HG03432 (cell line): ENCODE measurements at regions not wholly inside any gene's neighbourhood (a gene's known extent, or its start where the extent isn't known, plus 50 kb on each side); places are given as distances from the start of the nearest gene placed in this dataset.

Source experiments
- ATAC-seq: cut with Tn5 transposase; IDR thresholded peaks from one replicate; pipeline ENCODE4 v1.9.1; 2021; ENCODE audit warnings: mild to moderate bottlenecking, moderate library complexity; ENCODE audit not compliant: unreplicated experiment

GRCh38 chr20:52744441-52744840, 227.7 kb upstream of the TSHZ2 start:
- ATAC-seq: no peak

- ATAC-seq: no peak
These were observed 234.1 kb upstream of the TSHZ2 start for GRCh38 chr20:52738081-52738480.

GRCh38 chr20:52736507-52736906, 235.7 kb upstream of the TSHZ2 start:
- ATAC-seq: no peak

GRCh38 chr20:52731093-52731492, 241.1 kb upstream of the TSHZ2 start:
- ATAC-seq: no peak

GRCh38 chr20:52727740-52728456, 244.3 kb upstream of the TSHZ2 start:
- ATAC-seq: no peak

GRCh38 chr20:52724541-52724940, 247.6 kb upstream of the TSHZ2 start:
- ATAC-seq: no peak

- ATAC-seq: no peak
These were observed 249.1 kb upstream of the TSHZ2 start for GRCh38 chr20:52722926-52723688.

- no peak for ATAC-seq
These were observed 264.0 kb upstream of the TSHZ2 start for GRCh38 chr20:52708137-52708536.

GRCh38 chr20:52704553-52704952, 267.6 kb upstream of the TSHZ2 start:
- no peak for ATAC-seq

- no peak for ATAC-seq
These were observed 283.8 kb upstream of the TSHZ2 start for GRCh38 chr20:52688345-52688744.

GRCh38 chr20:52684905-52685304, 287.3 kb upstream of the TSHZ2 start:
- no peak for ATAC-seq

GRCh38 chr20:52684176-52684575, 288.0 kb upstream of the TSHZ2 start:
- no peak for ATAC-seq

- no peak for ATAC-seq
These were observed 288.4 kb upstream of the TSHZ2 start for GRCh38 chr20:52683761-52684160.

- no peak for ATAC-seq
These were observed 289.9 kb upstream of the TSHZ2 start for GRCh38 chr20:52682237-52682636.

- no peak for ATAC-seq
These were observed 290.9 kb upstream of the TSHZ2 start for GRCh38 chr20:52681288-52681687.

- no peak for ATAC-seq
These were observed 294.9 kb upstream of the TSHZ2 start for GRCh38 chr20:52677216-52677615.

GRCh38 chr20:52676283-52676995, 295.7 kb upstream of the TSHZ2 start:
- no peak for ATAC-seq

GRCh38 chr20:52675375-52675774, 296.8 kb upstream of the TSHZ2 start:
- no peak for ATAC-seq

- ATAC-seq: no peak
These were observed 303.5 kb upstream of the TSHZ2 start for GRCh38 chr20:52668626-52669025.

GRCh38 chr20:52667358-52667757, 304.8 kb upstream of the TSHZ2 start:
- ATAC-seq: no peak

GRCh38 chr20:52665441-52665840, 306.7 kb upstream of the TSHZ2 start:
- no peak for ATAC-seq

- ATAC-seq: no peak
These were observed 316.8 kb upstream of the TSHZ2 start for GRCh38 chr20:52655395-52655794.
